Stomach (tissue), 8 donors: ENCODE measurements at regions not wholly inside any gene's neighbourhood (a gene's known extent, or its start where the extent isn't known, plus 50 kb on each side); places are given as distances from the start of the nearest gene placed in this dataset.

Source experiments
- DNase-seq, 2 donors: peaks; one replicate each; pipeline versions ENCODE4 v3.0.0 to v3.0.0-alpha.2; 2013 to 2019
- H3K27ac ChIP-seq, 5 donors: fragments of 200-600 bp in 4 of 5; sonication (generic) in 4 of 5; one replicate each; pipeline ENCODE4 v1.5.1; 2013 to 2019; ENCODE audit warnings: mild to moderate bottlenecking in 1 of 5, moderate library complexity in 1 of 5
- H3K27me3 ChIP-seq, 3 donors: fragments of 200-600 bp; sonication (generic); one replicate each; pipeline ENCODE4 v1.5.1; 2017 to 2019; ENCODE audit warnings: mixed run types in 1 of 3
- H3K36me3 ChIP-seq, 4 donors: fragments of 200-600 bp; sonication (generic); 1 replicate in 3 of 4; 2 replicates in 1 of 4; pipeline ENCODE4 v1.5.1; 2016 to 2019
- H3K4me1 ChIP-seq, 4 donors: fragments of 200-600 bp; sonication (generic); one replicate each; pipeline ENCODE4 v1.5.1; 2016 to 2019
- H3K4me3 ChIP-seq, 4 donors: fragments of 200-600 bp; sonication (generic) in 3 of 4; one replicate each; pipeline ENCODE4 v1.5.1; 2016 to 2019; ENCODE audit warnings: mild to moderate bottlenecking in 1 of 4
- H3K9me3 ChIP-seq, 4 donors: fragments of 200-600 bp; sonication (generic); one replicate each; pipeline ENCODE4 v1.5.1; 2016 to 2019
- CTCF ChIP-seq, 7 experiments: fragments of 450-650 bp in 4 of 7; fragments of 200-600 bp in 3 of 7; sonication (generic) in 3 of 7; IDR thresholded peaks; one replicate each; pipeline ENCODE4 v1.5.1; 2016 to 2019; ENCODE audit warnings: antibody characterized with exemption in 7 of 7, control low read depth in 2 of 7, mild to moderate bottlenecking in 1 of 7
- EP300 ChIP-seq: sonication (generic); formaldehyde crosslinking; IDR thresholded peaks from one replicate; pipeline ENCODE4 v1.6.1; 2017; ENCODE audit warnings: antibody characterized with exemption
- POLR2A ChIP-seq, 4 donors: fragments of 450-650 bp; IDR thresholded peaks; one replicate each; pipeline ENCODE4 v1.6.1; 2016; ENCODE audit warnings: antibody characterized with exemption in 4 of 4, control low read depth in 2 of 4, mild to moderate bottlenecking in 1 of 4, moderate library complexity in 1 of 4
- POLR2AphosphoS5 ChIP-seq, 3 donors: sonication (generic); formaldehyde crosslinking; IDR thresholded peaks; one replicate each; pipeline ENCODE4 v1.6.1; 2016; ENCODE audit warnings: antibody characterized with exemption in 3 of 3
- WGBS, 5 donors: extraction: QIAGEN DNeasy Blood & Tissue Kit in 3 of 5; methylation state at CpG; one replicate each; pipeline versions ENCODE4 v1.1.5 to v1.1.7; 2013 to 2018; 5-methylcytosine and 5-hydroxymethylcytosine counted together
- intact Hi-C: fragments of 100-400 bp; cut with DNase I; formaldehyde crosslinking; loops from one replicate; pipeline ENCODE4 v1.15.1; 2023; ENCODE audit warnings: low total_unique reads
- donor health status: healthy with polysubstance abuse.
- donor health status: Bipolar disorder and iron deficiency.
- donor health status: healthy.

GRCh38 chr21:35521852-35522505 lies 472.9 kb upstream of the RUNX1 start:
- Histone ChIP-seq H3K36me3 (no peaks in the 10 kb centered on the region), H3K4me1 (no peaks in the 10 kb centered on the region), H3K4me3 (no peak overlapping the region), H3K27me3 (no peaks in the 10 kb centered on the region), H3K27ac (no peak overlapping the region), H3K9me3 (no peaks in the 10 kb centered on the region)
- TF ChIP-seq EP300: no peak
- no peak for TF ChIP-seq POLR2AphosphoS5 (IDR thresholded peaks at IDR 0.05)
- no peak for TF ChIP-seq POLR2A (IDR thresholded peaks at IDR 0.05)
- no peak for TF ChIP-seq CTCF (IDR thresholded peaks at IDR 0.05)
- intact Hi-C loops: no loop called here
- 86 to 93% (median 89%) methylated on average over 10 of the region's 10 CpGs for WGBS, 5 donors
- no peak for DNase-seq

- Histone ChIP-seq H3K4me3 (no peak overlapping the region), H3K27ac (no peak overlapping the region), H3K4me1 (no peaks in the 10 kb centered on the region), H3K9me3 (no peaks in the 10 kb centered on the region), H3K27me3 (no peaks in the 10 kb centered on the region), H3K36me3 (no peaks in the 10 kb centered on the region)
- no peak for DNase-seq
- WGBS, 5 donors: 91 to 98% (median 94%) methylated on average over 4 of the region's 4 CpGs
- intact Hi-C loops: no loop called here
- TF ChIP-seq EP300 (no peak), POLR2A (IDR thresholded peaks at IDR 0.05) (no peak), POLR2AphosphoS5 (IDR thresholded peaks at IDR 0.05) (no peak), CTCF (IDR thresholded peaks at IDR 0.05) (no peak)
Measured at GRCh38 chr21:35521293-35521692, 472.2 kb upstream of the RUNX1 start.

GRCh38 chr21:35520856-35521255 lies 471.8 kb upstream of the RUNX1 start:
- no peaks in the 10 kb centered on the region for H3K36me3 ChIP-seq
- H3K27me3 ChIP-seq: no peaks in the 10 kb centered on the region
- intact Hi-C loops: no loop called here
- H3K4me1 ChIP-seq: no peaks in the 10 kb centered on the region
- no peak for DNase-seq
- TF ChIP-seq POLR2A (IDR thresholded peaks at IDR 0.05): no peak
- no peak for TF ChIP-seq CTCF (IDR thresholded peaks at IDR 0.05)
- TF ChIP-seq POLR2AphosphoS5 (IDR thresholded peaks at IDR 0.05): no peak
- TF ChIP-seq EP300: no peak
- H3K9me3 ChIP-seq: no peaks in the 10 kb centered on the region
- 77 to 97% (median 91%) methylated on average over 1 of the region's 1 CpG for WGBS, 5 donors
- no peak overlapping the region for H3K27ac ChIP-seq
- H3K4me3 ChIP-seq: no peak overlapping the region

GRCh38 chr21:35520302-35520701 lies 471.2 kb upstream of the RUNX1 start:
- 55 to 73% (median 56%) methylated on average over 8 of the region's 8 CpGs for WGBS, 5 donors
- TF ChIP-seq EP300 (no peak), CTCF (IDR thresholded peaks at IDR 0.05) (no peak), POLR2A (IDR thresholded peaks at IDR 0.05) (no peak), POLR2AphosphoS5 (IDR thresholded peaks at IDR 0.05) (no peak)
- intact Hi-C loops: no loop called here
- Histone ChIP-seq H3K27me3 (no peaks in the 10 kb centered on the region), H3K4me3 (no peak overlapping the region), H3K9me3 (no peaks in the 10 kb centered on the region), H3K27ac (no peak overlapping the region), H3K36me3 (no peaks in the 10 kb centered on the region), H3K4me1 (no peaks in the 10 kb centered on the region)
- DNase-seq: peak in 1 of 2 donors; percentile 54
